GM21737 (cell line): ENCODE measurements at regions not wholly inside any gene's neighbourhood (a gene's known extent, or its start where the extent isn't known, plus 50 kb on each side); places are given as distances from the start of the nearest gene placed in this dataset.

Experiments
- ATAC-seq: cut with Tn5 transposase; IDR thresholded peaks from one replicate; pipeline ENCODE4 v1.9.1; 2021; ENCODE audit warnings: mild to moderate bottlenecking, moderate library complexity; ENCODE audit not compliant: unreplicated experiment

- ATAC-seq: no peak
Observed at GRCh38 chr1:55612988-55613387, 397.8 kb upstream of the USP24 start.

- no peak for ATAC-seq
Observed at GRCh38 chr1:55611123-55611522, 396.0 kb upstream of the USP24 start.

GRCh38 chr1:55610203-55610602 lies 395.0 kb upstream of the USP24 start:
- no peak for ATAC-seq

GRCh38 chr1:55609630-55610029 lies 394.5 kb upstream of the USP24 start:
- ATAC-seq: no peak

- no peak for ATAC-seq
Observed at GRCh38 chr1:55605155-55605554, 390.0 kb upstream of the USP24 start.

GRCh38 chr1:55604749-55605148 lies 389.6 kb upstream of the USP24 start:
- ATAC-seq: no peak

- no peak for ATAC-seq
Observed at GRCh38 chr1:55604179-55604578, 389.0 kb upstream of the USP24 start.

- no peak for ATAC-seq
Observed at GRCh38 chr1:55600242-55600641, 385.1 kb upstream of the USP24 start.

GRCh38 chr1:55597910-55598309 lies 382.7 kb upstream of the USP24 start:
- ATAC-seq: no peak

- no peak for ATAC-seq
Observed at GRCh38 chr1:55594701-55595100, 379.5 kb upstream of the USP24 start.

GRCh38 chr1:55593298-55593697 lies 378.1 kb upstream of the USP24 start:
- ATAC-seq: no peak

GRCh38 chr1:55592122-55592521 lies 377.0 kb upstream of the USP24 start:
- no peak for ATAC-seq

- ATAC-seq: no peak
Observed at GRCh38 chr1:55589671-55590297, 374.6 kb upstream of the USP24 start.

- ATAC-seq: no peak
Observed at GRCh38 chr1:55588309-55588708, 373.1 kb upstream of the USP24 start.

- ATAC-seq: no peak
Observed at GRCh38 chr1:55586771-55587170, 371.6 kb upstream of the USP24 start.

- no peak for ATAC-seq
Observed at GRCh38 chr1:55585402-55585792, 370.2 kb upstream of the USP24 start.

- no peak for ATAC-seq
Observed at GRCh38 chr1:55584526-55585401, 369.6 kb upstream of the USP24 start.

GRCh38 chr1:55582084-55582483 lies 366.9 kb upstream of the USP24 start:
- ATAC-seq: no peak

GRCh38 chr1:55580845-55581332 lies 365.7 kb upstream of the USP24 start:
- ATAC-seq: no peak

GRCh38 chr1:55579332-55580001 lies 364.3 kb upstream of the USP24 start:
- no peak for ATAC-seq

GRCh38 chr1:55578646-55579045 lies 363.5 kb upstream of the USP24 start:
- ATAC-seq: no peak
